Osteoblast (primary cell): ENCODE measurements at regions not wholly inside any gene's neighbourhood (a gene's known extent, or its start where the extent isn't known, plus 50 kb on each side); places are given as distances from the start of the nearest gene placed in this dataset.

Source experiments
- DNase-seq: peaks from one replicate; pipeline ENCODE4 v3.0.0; 2011; ENCODE audit warnings: low spot score, mixed read lengths; ENCODE audit not compliant: insufficient read length; ENCODE audit errors: missing footprints
- H2AFZ ChIP-seq: 2 replicates; pipeline ENCODE4 v1.6.0; 2011; ENCODE audit warnings: mild to moderate bottlenecking, low read length
- H3K27ac ChIP-seq: 2 replicates; pipeline ENCODE4 v1.5.1; 2011; ENCODE audit warnings: mild to moderate bottlenecking, low read depth, low read length, moderate library complexity
- H3K27me3 ChIP-seq: 2 replicates; pipeline ENCODE4 v1.6.0; 2012; ENCODE audit warnings: mild to moderate bottlenecking, control low read depth, inconsistent platforms, low read length, moderate library complexity; ENCODE audit not compliant: insufficient read depth
- H3K36me3 ChIP-seq: 2 replicates; pipeline ENCODE4 v1.5.1; 2011; ENCODE audit warnings: mild to moderate bottlenecking, low read length, control low read depth, moderate library complexity; ENCODE audit not compliant: insufficient read depth
- H3K4me1 ChIP-seq: 2 replicates; pipeline ENCODE4 v1.5.1; 2011; ENCODE audit warnings: mild to moderate bottlenecking, low read length, control low read depth, moderate library complexity; ENCODE audit not compliant: insufficient read depth
- H3K4me2 ChIP-seq: 2 replicates; pipeline ENCODE4 v1.6.0; 2011; ENCODE audit warnings: mild to moderate bottlenecking, low read length; ENCODE audit not compliant: insufficient read depth
- H3K4me3 ChIP-seq: fragments of 200-600 bp; sonication (generic); 3 replicates; pipeline ENCODE4 v1.5.1; 2012; ENCODE audit warnings: mild to moderate bottlenecking, low read length, inconsistent platforms; ENCODE audit not compliant: insufficient read depth
- H3K79me2 ChIP-seq: 2 replicates; pipeline ENCODE4 v1.6.0; 2012; ENCODE audit warnings: mild to moderate bottlenecking, low read length, control low read depth, inconsistent platforms; ENCODE audit not compliant: insufficient read depth
- H3K9me3 ChIP-seq: 2 replicates; pipeline ENCODE4 v1.5.1; 2011; ENCODE audit warnings: low read depth, low read length, control low read depth
- H4K20me1 ChIP-seq: 2 replicates; pipeline ENCODE4 v1.6.0; 2012; ENCODE audit warnings: mild to moderate bottlenecking, low read length, control low read depth; ENCODE audit not compliant: insufficient read depth
- TF ChIP-seq, protein P1 (sequence below): IDR thresholded peaks from 2 replicates; pipeline ENCODE4 v1.5.1; 2011; ENCODE audit warnings: mild to moderate bottlenecking, low read depth, low read length, moderate library complexity; ENCODE audit errors: extremely low read depth

DNA sequence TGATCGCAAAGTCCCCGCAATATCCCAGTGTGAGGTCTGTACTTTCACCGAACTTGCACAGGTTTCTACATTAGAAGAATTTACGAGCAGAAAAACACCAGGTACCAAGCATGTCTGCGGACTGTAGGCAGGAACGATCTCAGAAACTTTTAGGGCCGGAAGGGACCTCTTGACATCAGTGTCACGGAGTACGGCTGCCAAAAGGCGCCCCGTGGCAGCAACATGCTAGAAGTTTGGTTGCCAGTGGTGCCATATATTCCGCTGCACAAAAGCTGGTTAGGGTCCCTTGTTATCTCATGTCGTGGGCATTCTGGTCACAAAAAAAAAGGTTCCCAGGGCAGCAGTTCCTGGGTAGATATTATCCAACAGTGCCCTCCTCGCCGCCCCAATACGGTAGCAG is 61.0 kb upstream of the DCAF8L1 start:
- Histone ChIP-seq H3K79me2 (no peaks in the 10 kb centered on the region), H3K36me3 (no peaks in the 10 kb centered on the region), H3K9me3 (peaks cover 2% of the 10 kb centered on the region), H3K27me3 (no peaks in the 10 kb centered on the region), H2AFZ (no peak overlapping the region), H3K4me1 (no peaks in the 10 kb centered on the region), H3K4me2 (no peak overlapping the region), H3K4me3 (no peak overlapping the region), H3K27ac (no peak overlapping the region), H4K20me1 (no peaks in the 10 kb centered on the region)
- TF ChIP-seq, protein P1, sequence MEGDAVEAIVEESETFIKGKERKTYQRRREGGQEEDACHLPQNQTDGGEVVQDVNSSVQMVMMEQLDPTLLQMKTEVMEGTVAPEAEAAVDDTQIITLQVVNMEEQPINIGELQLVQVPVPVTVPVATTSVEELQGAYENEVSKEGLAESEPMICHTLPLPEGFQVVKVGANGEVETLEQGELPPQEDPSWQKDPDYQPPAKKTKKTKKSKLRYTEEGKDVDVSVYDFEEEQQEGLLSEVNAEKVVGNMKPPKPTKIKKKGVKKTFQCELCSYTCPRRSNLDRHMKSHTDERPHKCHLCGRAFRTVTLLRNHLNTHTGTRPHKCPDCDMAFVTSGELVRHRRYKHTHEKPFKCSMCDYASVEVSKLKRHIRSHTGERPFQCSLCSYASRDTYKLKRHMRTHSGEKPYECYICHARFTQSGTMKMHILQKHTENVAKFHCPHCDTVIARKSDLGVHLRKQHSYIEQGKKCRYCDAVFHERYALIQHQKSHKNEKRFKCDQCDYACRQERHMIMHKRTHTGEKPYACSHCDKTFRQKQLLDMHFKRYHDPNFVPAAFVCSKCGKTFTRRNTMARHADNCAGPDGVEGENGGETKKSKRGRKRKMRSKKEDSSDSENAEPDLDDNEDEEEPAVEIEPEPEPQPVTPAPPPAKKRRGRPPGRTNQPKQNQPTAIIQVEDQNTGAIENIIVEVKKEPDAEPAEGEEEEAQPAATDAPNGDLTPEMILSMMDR: no peak
- no peak for DNase-seq

DNA sequence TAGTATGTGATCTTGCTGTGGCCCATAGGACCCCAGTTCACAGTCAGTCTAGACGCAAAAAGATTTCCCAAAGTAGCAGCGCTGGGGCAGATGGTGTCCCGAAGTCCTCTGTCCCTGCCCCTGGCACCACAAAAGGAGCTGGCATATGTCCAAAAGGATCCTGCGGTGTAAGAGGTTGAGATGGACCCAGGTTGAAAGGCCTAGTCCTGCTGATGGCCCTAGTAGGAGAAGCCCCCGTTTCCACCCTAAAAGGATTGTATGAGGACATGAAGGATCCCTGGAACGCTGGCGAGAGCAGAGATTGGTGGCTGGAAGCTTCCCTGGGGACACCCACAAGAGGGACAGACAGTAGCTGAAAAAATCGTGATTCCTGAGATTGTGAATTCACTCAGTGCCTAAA is 58.0 kb upstream of the DCAF8L1 start:
- no peak overlapping the region for H3K27ac ChIP-seq
- H2AFZ ChIP-seq: no peak overlapping the region
- no peaks in the 10 kb centered on the region for H3K79me2 ChIP-seq
- H3K4me2 ChIP-seq: no peak overlapping the region
- H4K20me1 ChIP-seq: no peaks in the 10 kb centered on the region
- peaks cover 2% of the 10 kb centered on the region for H3K9me3 ChIP-seq
- no peak for DNase-seq
- H3K4me3 ChIP-seq: no peak overlapping the region
- no peaks in the 10 kb centered on the region for H3K36me3 ChIP-seq
- TF ChIP-seq, protein P1: no peak
- H3K27me3 ChIP-seq: no peaks in the 10 kb centered on the region
- H3K4me1 ChIP-seq: no peaks in the 10 kb centered on the region
